ENCODE measurements at regions not wholly inside any gene's neighbourhood (a gene's known extent, or its start where the extent isn't known, plus 50 kb on each side); places are given as distances from the start of the nearest gene placed in this dataset.

DNA sequence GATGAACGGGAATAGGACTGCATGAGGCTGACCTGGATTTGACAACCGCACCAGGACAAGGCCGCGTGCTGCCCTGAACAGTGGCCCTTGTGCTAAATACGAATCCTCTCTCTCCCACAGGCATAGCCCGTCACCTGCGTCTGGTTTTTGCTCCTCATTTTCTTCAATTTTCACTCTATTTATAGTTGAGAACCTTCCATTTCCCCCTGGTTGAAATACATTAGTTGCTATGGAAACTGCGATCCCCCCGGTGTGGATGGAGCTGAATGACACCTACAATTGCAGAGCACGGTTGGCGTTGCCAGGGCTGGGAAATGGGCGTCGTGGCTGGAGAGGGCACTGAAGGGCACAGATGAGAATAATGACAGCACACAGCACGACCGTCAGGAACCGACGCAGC, 158.6 kb upstream of the PITRM1 start:
- Histone ChIP-seq H3K79me2 (ENCODE audit: control insufficient read depth, low read length) (no peaks in the 10 kb centered on the region), H3F3A (ENCODE audit: control insufficient read depth, insufficient read depth) (no peaks in the 10 kb centered on the region), H3K9me2 (replicated peaks; ENCODE audit: control insufficient read depth, low read length) (no peaks in the 10 kb centered on the region), H3K36me3 (ENCODE audit: control insufficient read depth, low read length) (no peaks in the 10 kb centered on the region), H4K20me1 (ENCODE audit: control insufficient read depth, insufficient read depth, low read depth, low read length) (no peaks in the 10 kb centered on the region), H3K27ac (ENCODE audit: low read depth, low read length) (no peak overlapping the region), H3K9me3 (ENCODE audit: control insufficient read depth, insufficient read depth, low read length) (no peaks in the 10 kb centered on the region), H3K4me3 (ENCODE audit: low read length) (no peak overlapping the region), H3K4me1 (ENCODE audit: control insufficient read depth, low read length) (no peaks in the 10 kb centered on the region), H3K27me3 (ENCODE audit: control insufficient read depth, low read length) (no peaks in the 10 kb centered on the region), H3K4me2 (ENCODE audit: low read length) (no peak overlapping the region)
- TF ChIP-seq, protein P1, sequence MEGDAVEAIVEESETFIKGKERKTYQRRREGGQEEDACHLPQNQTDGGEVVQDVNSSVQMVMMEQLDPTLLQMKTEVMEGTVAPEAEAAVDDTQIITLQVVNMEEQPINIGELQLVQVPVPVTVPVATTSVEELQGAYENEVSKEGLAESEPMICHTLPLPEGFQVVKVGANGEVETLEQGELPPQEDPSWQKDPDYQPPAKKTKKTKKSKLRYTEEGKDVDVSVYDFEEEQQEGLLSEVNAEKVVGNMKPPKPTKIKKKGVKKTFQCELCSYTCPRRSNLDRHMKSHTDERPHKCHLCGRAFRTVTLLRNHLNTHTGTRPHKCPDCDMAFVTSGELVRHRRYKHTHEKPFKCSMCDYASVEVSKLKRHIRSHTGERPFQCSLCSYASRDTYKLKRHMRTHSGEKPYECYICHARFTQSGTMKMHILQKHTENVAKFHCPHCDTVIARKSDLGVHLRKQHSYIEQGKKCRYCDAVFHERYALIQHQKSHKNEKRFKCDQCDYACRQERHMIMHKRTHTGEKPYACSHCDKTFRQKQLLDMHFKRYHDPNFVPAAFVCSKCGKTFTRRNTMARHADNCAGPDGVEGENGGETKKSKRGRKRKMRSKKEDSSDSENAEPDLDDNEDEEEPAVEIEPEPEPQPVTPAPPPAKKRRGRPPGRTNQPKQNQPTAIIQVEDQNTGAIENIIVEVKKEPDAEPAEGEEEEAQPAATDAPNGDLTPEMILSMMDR (IDR thresholded peaks at IDR 0.05; ENCODE audit: low read depth, low read length, poor library complexity, severe bottlenecking) = no peak

DNA sequence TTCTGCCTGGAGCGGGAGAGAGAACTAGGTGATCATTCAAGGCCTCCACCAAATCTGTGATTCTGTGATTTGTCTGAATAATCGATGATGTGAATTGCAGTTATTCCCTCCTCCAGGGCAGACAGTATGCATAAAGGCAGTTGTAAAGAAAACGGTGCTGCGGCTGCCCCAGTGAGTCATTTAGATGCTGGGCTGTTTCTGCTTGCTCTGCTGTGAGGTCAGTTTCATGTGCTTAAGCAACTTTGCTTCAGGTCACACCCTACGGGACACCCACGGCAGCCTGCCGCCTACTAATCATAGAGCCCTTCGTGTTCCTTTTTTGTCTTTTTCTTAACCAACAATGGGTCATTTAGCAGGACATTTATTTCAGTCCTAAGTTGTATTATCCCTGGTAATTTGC, 158.1 kb upstream of the PITRM1 start:
- Histone ChIP-seq H3K27me3 (ENCODE audit: control insufficient read depth, low read length) (no peaks in the 10 kb centered on the region), H3K79me2 (ENCODE audit: control insufficient read depth, low read length) (no peaks in the 10 kb centered on the region), H3F3A (ENCODE audit: control insufficient read depth, insufficient read depth) (no peaks in the 10 kb centered on the region), H3K4me1 (ENCODE audit: control insufficient read depth, low read length) (no peaks in the 10 kb centered on the region), H3K4me3 (ENCODE audit: low read length) (no peak overlapping the region), H3K9me2 (replicated peaks; ENCODE audit: control insufficient read depth, low read length) (no peaks in the 10 kb centered on the region), H3K27ac (ENCODE audit: low read depth, low read length) (no peak overlapping the region), H4K20me1 (ENCODE audit: control insufficient read depth, insufficient read depth, low read depth, low read length) (no peaks in the 10 kb centered on the region), H3K36me3 (ENCODE audit: control insufficient read depth, low read length) (no peaks in the 10 kb centered on the region), H3K9me3 (ENCODE audit: control insufficient read depth, insufficient read depth, low read length) (no peaks in the 10 kb centered on the region), H3K4me2 (ENCODE audit: low read length) (no peak overlapping the region)
- TF ChIP-seq, protein P1 (IDR thresholded peaks at IDR 0.05; ENCODE audit: low read depth, low read length, poor library complexity, severe bottlenecking) = no peak
- TF ChIP-seq EZH2phosphoT487 (IDR thresholded peaks at IDR 0.05; ENCODE audit: borderline replicate concordance, low read length) = no peak

GRCh38 chr10:3325954-3326750, 153.6 kb upstream of the PITRM1 start:
- Histone ChIP-seq H3K4me2 (ENCODE audit: low read length) (no peak overlapping the region), H3K4me3 (ENCODE audit: low read length) (no peak overlapping the region), H3K4me1 (ENCODE audit: control insufficient read depth, low read length) (no peaks in the 10 kb centered on the region), H3K9me2 (replicated peaks; ENCODE audit: control insufficient read depth, low read length) (no peaks in the 10 kb centered on the region), H3K36me3 (ENCODE audit: control insufficient read depth, low read length) (no peaks in the 10 kb centered on the region), H3K9me3 (ENCODE audit: control insufficient read depth, insufficient read depth, low read length) (no peaks in the 10 kb centered on the region; the same call in 1 of the 2 replicates), H3K79me2 (ENCODE audit: control insufficient read depth, low read length) (no peaks in the 10 kb centered on the region), H3K27me3 (ENCODE audit: control insufficient read depth, low read length) (no peaks in the 10 kb centered on the region), H4K20me1 (ENCODE audit: control insufficient read depth, insufficient read depth, low read depth, low read length) (no peaks in the 10 kb centered on the region), H3K27ac (ENCODE audit: low read depth, low read length) (no peak overlapping the region), H3F3A (ENCODE audit: control insufficient read depth, insufficient read depth) (no peaks in the 10 kb centered on the region)
- TF ChIP-seq, protein P1 (IDR thresholded peaks at IDR 0.05; ENCODE audit: low read depth, low read length, poor library complexity, severe bottlenecking) = no peak
- TF ChIP-seq EZH2phosphoT487 (IDR thresholded peaks at IDR 0.05; ENCODE audit: borderline replicate concordance, low read length) = no peak
